NCI-H774 (cell line): ENCODE measurements at regions not wholly inside any gene's neighbourhood (a gene's known extent, or its start where the extent isn't known, plus 50 kb on each side); places are given as distances from the start of the nearest gene placed in this dataset.

Experiments
- DNase-seq: peaks from one replicate; lab custom pipeline; 2025; lab: John Stamatoyannopoulos, UW

DNA sequence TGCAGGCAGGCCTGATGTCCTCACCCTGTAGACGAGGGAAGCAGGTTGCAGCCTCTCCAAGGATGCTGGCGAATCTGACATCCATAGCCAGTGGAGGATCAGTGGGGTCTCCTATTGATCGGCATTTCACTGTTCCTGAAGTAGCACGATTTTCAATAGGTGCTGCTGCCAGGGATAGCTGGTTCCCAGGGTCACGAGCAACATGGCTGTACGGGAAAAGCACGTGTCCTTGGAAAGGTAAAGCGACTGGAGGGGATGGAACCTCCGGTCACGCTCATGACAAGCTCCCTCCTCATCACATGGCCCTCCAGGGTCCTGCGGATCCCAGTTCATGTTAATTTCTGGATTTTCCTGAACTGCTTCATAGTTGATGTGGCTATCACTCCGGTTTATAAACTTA lies 373.7 kb upstream of the SMIM21 start:
- no peak for DNase-seq

DNA sequence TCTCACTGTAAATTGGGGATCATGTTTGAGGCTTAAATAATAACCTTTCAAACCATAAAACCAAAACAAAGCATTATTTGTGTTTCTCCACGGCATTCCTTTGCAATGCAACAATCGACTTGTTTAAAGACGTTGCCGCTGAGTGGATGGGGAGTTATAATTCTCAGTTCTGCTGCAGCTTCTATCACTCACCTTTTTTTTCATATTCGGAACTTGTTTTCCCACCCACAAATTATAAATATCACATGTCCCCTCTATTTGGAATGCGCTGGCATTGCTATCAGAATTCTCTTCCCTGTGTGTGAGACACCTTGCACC lies 372.8 kb upstream of the SMIM21 start:
- no peak for DNase-seq

DNA sequence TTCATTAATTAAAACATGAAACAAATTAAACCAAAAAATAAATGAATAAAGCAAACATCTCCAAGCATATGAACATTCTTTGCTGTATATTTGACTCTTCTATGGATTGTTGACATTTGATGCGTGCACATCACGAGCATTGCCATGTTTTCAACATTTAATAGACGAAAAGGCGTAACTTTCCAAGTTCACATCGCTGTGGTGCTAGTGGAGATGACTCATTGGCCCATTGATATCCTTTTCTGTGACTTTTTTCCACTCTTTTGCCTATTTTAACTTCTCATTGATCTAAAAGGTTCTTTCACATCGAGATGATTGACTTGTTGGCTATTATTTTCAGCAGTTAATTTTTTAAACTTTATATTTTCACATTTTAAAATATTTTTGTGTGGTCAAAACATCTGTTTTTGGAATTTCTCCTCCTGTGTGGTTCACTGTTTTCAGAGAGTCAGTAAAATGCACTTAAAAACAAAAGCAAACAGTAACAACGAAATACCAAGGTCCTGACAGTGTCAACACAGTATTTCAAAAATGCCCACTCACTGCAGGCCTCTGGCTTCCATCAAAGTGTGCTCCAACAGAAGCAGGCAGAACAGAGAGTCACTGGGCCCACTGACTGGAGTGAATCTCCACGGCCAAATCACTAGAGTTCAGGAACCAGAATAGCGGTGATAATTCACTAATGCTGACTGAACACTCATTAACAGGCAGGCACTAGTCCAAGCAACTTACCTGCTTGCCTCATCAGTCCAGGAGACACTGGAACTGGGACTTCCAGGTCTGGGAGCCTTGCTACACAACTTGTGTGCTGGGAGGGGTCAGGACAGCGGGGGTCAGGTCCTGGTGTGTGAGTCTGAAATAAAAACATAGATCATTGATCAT lies 372.2 kb upstream of the SMIM21 start:
- DNase-seq, result no peak

DNA sequence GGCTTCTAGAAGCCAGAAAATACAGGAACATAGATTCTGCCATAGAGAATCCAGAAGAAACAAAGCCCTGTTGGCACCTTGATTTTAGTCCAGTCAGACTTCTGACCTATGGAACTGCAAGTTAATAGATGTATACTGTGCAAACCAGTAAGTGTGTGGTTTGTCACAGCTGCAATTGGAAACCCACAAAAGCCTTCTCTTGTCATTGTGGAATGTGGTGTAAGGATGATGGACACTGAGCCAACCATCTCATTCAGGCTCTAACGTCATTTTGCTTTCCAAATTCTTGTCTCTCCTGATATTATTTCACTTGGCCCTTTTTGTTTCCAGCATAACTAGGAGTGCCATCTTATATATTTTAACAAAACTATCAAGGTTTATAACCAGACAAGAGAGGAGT lies 369.5 kb upstream of the SMIM21 start:
- no peak for DNase-seq

DNA sequence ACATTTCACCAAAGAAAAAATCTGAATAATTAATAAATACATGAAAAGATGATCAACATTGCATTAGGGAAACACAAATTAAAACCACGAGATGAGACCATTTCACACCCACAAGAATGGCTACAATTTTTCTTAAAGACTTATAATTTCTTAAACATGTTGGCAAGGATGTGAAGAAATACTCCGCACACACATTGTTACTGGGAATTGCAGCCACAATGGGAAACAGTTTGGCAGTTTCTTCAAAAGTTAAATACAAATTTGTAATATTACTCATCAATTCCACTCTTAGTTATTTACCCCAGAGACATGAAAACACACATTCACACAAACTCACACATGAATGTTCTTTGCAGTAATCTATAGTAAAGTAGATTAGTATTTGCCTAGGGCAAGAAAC lies 363.3 kb upstream of the SMIM21 start:
- DNase-seq, result no peak

DNA sequence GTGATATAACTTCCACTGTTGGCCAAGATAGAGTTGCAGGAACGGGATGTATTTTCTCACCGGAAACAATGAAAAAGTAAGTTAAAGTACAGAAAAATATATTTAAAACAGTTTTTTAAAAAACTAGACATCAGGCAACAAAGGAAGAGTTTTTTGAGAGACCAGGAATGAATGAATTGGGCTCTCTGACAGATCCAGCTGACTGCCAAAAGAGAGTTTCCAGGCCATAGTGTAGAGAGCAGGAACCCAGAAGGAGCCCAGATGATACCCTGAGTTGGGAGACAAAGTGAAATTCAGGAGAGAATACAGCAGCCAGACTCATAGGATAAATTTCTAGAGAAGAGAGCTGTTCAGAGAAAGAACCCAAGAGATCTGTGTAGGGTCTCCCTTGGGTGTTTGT lies 362.6 kb upstream of the SMIM21 start:
- DNase-seq, result no peak

DNA sequence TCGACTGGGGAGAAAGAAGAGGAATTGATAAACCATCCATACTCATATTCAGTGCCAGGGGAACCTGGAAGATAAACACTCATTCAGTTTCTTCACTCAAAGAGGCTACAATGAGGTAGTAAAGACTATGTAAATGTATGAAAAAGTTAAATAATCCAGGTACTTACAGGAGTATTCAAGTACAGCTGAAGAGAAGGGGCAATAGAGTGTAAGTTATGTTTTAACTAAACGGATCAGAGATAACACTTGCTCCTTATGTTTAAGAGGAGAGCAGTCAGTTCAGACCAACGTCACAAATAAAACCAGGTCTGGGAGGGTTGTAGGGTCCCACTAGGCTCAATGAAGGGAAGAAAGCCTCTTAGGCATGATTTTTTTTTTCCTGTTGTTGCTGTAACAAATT lies 358.3 kb upstream of the SMIM21 start:
- DNase-seq, result no peak

DNA sequence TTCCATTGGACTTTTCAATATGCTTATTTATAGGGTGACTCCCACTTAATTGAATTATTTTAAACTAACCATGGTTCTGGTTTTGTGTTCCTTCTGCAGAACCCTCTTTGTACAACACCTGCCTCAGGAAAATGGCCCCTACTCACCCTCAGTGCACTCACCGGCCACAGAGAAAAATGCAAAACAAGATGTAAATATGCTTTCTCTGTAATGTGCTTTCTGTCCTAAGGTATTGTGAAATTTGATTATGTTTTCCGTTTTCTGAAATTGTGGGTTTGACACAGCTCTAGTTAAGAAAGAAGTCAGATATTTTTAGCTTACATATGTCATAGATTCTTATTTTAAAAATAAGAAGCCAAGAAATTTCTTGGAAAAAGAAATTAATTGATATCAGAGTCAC lies 357.7 kb upstream of the SMIM21 start:
- no peak for DNase-seq

DNA sequence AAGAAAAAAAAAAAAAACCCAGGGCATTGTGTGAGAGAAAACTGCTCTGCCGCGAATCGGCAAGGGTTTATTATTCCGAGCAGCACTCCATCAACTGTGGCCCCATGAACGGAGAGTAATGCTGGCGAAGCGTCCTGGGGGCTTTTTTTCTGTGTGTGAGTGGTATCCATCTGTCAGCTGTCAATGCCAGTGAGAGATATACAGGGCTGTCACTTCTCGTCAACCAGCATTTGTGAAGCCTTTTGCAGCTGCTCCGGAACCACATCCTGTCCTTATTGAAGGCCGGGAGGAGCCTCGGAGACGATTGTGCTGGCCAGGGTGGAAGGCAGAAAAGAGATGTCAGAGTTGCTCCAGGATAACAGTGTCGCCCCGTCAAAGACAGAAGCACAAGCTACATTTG lies 356.9 kb upstream of the SMIM21 start:
- DNase-seq, result no peak

DNA sequence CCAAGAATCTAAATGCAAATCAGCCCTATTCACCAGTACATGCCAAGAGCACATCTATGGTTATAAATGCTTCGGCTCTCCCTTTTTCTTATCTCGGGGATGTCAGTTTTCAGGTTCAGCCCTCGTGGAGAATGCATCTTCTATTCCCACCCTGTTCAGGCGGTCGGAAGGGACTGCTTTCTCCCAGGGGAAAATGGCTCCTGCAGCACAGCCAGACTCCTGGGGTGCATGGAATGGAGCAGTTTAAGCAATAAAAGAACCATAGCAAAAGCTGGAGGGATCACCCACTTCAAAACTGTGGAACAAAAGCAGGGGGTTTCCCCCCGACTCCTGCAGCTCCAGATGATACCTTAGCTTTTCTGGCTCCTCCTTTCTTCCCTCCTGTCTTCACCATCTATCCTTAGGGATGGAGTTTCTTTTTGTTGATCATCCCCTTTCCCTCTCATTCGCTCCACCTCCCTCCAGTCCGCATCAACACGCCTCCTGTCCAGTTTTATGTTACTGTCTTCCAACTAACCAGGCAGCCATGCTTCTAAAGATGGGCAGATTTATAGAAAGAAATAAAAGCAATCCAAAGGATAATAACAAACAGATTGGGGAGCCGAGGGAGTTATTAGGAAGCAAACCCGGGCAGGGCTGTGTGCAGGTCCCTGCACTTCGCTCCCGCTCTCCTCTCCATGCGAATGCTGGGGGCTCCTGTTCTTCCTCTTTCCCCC lies 356.2 kb upstream of the SMIM21 start:
- no peak for DNase-seq

DNA sequence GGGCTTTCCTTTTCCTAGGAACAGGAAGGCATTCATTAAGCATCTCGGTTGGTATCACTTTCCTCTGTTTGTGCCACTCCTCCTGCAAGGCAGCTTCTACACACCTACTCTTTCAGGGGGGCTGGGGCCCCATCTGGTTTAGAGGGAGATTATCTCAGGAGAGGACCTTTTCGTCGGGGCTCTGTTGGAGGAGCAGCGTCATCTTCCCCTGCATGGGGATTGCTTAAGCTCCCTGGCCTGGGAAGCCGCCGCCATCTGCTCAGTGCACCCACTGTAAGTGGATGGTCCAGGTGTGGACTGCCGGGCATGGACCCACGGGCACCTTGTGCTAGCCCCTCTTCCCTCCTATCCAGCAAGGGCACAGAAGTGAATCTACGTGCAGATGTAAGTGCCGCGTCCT lies 355.3 kb upstream of the SMIM21 start:
- no peak for DNase-seq

DNA sequence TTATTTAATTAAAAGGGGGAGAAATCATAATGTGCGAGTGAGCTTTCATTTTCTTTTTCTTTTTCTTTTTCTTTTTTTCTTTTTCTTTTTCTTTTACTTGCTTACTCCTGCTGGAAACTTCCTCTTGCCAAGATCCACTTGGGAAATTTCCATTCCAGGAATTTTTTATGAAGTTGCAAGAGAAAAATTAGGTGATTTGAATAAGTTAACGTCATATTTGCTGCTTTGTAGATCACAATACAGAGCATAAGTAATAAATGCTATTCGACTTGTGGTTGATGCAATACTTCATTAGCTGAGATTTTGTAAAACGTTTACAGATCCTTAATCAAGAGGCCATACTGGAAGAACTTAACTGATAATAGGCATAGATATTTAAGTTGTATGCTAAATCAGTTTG lies 354.7 kb upstream of the SMIM21 start:
- DNase-seq, result no peak

DNA sequence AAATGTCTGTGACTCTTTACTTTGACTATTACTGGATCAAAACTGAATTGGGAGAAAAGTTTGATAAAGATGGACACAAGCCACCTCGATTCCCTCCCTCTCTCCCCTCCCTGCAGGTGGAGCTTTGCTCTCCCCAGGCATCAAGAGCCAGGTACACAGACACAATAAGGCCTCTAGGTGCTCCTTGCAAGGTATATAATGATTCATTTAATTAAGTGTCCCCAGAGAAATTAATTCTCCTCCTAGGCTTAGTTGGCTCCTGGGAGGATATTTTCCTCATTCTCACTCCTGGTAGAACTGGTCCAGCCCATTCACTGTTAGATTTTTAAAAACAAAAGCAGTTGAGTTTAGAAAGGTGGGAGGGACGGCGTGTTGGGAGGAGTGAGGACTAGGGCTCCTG lies 352.4 kb upstream of the SMIM21 start:
- no peak for DNase-seq

DNA sequence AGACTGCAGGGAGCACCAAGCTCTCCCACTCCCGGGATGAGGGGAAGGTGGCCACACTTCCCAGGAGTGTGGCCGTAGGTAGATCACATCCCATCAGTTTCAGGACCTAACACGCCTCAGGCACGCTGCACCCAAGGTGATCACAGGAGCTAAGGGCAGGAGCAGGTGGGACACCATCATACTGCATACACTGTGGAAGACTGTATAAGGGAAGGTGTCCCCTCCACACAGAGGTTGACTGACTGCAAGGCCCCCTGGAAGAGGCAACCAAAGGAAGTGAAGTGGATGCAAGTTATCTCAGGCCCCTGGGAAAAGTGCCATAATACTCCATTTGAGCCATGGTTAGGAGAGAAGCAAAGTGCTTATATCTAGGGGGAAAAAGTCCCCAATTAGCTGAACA lies 351.9 kb upstream of the SMIM21 start:
- DNase-seq, result no peak

DNA sequence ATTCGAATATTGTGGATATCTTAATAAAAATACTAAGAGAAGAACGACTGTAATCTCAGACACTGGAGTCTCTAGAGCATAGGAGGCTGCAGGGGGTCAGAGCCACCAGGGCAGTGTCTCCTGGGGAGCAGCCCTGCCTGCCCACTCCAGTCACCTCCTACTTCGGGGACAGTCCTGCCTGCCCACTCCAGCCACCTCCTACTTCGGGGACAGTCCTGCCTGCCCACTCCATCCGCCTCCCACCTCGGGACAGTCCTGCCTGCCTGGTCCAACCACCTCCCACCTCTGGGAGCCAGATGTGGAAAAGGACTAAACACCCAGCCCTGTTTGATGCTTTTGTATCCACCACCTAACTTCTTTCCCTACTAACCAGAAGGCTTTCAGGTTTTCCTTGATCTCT lies 350.1 kb upstream of the SMIM21 start:
- no peak for DNase-seq

DNA sequence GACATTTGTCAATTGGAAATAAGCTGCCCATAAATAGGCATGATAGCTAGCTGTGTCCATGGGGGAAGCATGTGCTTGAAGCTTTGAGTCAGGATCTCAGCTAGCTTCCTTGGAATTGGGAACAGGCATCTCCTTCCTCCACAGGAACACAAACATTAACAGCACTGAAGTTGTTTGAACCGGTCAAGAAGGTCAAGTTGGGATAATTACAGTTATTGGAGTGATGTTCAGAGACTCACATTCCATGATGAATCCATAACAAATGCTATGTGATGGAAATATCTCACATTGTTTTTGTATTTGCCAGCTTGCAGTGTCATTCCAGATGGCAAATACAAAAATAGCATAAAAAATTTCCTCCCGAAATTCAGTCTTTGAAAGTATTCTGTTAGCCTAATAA lies 347.6 kb upstream of the SMIM21 start:
- no peak for DNase-seq

DNA sequence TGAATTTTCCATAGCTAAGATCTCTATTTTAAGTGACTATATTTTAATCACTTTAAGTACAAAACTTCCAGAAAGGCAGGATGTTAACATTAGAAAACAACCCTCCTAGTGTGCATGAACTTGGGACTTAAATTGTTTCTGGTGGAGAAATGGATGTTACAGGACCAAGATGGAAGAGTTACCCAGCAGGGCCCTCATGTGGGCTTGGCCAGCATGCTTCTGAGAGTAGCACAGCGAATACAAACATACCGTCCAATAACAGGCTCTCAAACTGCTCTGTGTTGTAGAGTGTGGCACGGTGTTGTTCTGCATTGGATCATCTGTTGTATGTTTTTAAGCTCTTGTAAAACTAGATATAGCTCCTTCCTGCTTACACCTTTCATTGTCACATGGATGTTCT lies 346.1 kb upstream of the SMIM21 start:
- no peak for DNase-seq

DNA sequence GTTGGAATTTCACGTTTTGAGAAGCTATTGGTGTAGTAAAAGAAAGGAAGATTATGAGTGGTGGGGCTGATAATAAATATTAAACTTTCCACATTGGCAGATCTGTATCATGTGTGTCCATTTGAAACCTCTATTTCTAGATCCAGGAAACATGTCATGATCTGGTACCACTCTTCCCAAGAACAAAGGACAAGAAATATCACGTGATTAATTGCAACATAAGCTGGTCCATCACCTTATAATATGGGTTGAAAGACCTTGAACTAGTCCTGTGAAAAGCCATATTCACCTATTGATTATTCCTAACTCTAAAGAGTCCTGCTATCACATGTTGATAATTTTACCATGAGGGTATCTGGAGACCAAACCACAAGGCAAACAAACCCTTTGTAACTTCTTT lies 335.3 kb upstream of the SMIM21 start:
- DNase-seq, result no peak

DNA sequence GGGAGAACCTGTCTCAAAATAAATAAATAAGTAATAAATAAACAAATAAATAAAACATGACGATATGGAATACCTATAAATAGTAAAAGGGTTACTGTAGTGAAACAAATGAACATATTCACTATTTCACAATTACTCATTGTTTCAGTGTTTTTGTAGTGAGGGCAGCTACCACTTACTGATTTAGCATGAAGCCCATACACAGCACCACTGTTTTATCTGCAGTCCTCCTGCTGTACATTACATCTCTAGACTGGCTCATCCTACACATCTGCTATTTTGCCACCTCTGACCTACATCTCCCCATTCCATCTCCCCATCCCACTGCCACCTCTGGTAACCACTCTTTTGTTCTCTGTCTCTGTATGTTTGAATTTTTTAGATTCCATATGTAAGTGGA lies 332.7 kb upstream of the SMIM21 start:
- DNase-seq, result no peak

DNA sequence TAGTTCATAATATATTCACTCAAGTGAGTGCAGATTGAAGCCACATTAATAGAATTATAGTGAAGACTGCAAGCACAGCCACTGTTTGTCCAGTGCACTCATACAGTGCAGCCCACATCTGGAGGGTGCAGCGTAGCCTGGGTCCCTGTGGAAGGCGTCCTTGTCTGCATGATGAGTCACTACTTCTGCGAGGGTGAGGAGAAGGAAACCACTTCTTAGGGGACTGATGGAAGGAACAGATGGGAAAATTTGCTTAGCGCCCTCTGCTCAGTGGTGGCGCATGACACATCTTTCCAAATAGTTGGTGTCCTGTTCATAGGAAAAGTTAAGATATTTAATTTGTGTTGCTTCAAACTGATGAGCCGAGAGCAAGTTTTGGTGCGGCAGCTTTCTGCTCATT lies 330.4 kb upstream of the SMIM21 start:
- no peak for DNase-seq

DNA sequence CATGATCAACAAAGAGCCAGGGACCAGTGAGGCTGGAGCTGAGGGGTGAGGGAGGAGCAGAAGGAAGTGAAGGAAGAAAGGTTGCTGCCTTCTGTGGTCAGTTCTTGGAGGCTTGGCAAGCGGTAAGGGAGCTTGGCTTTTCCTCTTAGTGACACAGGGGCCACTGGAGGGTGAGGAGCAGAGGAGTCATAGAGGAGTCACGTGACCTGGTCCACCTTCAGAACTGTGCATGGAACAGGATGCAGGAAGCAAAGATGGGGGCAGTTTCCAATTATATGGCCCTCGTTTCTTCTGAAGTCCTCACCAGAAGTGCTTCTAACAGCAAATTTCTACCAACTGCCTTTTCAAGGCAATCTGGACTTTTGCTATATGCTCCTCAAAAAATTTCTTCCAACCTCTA lies 326.9 kb upstream of the SMIM21 start:
- DNase-seq, result no peak

DNA sequence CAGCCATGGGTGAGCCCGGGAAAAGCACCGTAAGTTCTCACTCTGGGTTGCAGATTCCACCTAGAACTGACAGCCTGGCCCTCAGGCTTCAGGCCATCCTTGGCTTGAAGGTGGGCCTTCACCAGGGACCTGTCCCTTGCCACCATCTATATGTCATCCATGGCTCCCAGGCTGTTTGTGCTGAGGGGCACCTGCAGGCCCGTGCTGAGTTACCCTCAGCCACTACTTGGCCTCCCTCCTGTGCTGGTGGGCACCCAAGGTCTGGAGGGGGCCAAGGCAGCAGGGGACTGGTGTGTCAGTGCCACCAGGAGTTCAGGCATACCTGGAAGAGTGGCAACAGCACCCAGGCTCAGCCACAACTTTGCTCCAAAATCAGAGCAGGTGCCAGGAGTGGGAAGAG lies 326.2 kb upstream of the SMIM21 start:
- no peak for DNase-seq

DNA sequence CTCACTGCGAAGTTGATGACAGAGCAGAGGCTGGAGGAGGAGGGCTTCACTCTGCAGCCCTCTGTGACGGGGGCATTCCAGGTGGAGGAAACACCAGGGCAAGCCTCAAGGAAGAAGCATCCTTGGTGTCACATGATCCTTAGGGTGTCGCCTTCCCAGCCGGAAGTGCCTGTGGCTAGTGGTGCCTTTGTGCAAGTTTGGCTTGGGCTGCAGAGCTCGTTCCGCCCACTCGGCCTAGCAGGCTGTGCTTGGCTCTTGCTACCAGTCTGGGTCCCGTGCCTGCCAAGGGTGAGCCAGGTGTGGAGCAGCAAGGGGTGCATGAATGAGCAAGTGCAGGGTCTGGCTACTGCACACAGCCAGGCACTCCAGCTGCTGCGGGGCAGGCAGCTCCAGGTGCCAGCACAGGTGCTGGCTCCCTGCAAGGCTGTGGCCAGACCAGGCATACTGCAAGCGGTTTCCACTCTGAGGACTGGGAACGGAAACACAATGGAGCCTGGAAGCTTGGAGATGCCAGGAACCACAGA lies 325.3 kb upstream of the SMIM21 start:
- DNase-seq, result no peak

DNA sequence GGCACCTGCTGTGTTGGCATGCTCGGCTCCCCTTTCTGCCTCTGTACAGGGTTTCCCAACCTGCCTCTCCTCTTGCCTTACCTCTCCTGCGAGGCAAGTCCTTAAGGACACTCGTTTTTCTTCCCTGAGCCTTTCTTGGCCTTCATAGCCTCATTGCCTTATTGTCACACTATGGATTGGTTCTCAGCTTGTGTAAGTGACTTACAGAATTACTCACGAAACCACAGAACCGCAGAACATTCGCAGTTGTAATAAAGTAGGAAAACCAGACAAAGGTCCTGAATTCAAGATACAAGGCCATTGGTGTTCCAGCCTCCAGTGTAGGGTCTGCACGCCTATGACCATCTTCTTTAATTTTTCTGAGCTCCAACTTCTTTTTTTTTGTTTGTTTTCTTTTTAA lies 317.6 kb upstream of the SMIM21 start:
- DNase-seq, result no peak
